Spleen (tissue), 7 donors: ENCODE measurements at regions not wholly inside any gene's neighbourhood (a gene's known extent, or its start where the extent isn't known, plus 50 kb on each side); places are given as distances from the start of the nearest gene placed in this dataset.

Experiments
- POLR2A ChIP-seq, 3 donors: fragments of 450-650 bp; IDR thresholded peaks; one replicate each; pipeline ENCODE4 v1.5.1; 2017; ENCODE audit warnings: antibody characterized with exemption in 3 of 3, mild to moderate bottlenecking in 1 of 3
- POLR2AphosphoS5 ChIP-seq, 3 donors: sonication (generic); formaldehyde crosslinking; IDR thresholded peaks; one replicate each; pipeline ENCODE4 v1.5.1; 2017; ENCODE audit warnings: antibody characterized with exemption in 3 of 3
- TF ChIP-seq, protein P1 (sequence below), 11 experiments: fragments of 200-600 bp in 7 of 11; fragments of 450-650 bp in 4 of 11; sonication (generic) in 4 of 11; IDR thresholded peaks in 8 of 11; conservative IDR thresholded peaks in 3 of 11; 1 replicate in 7 of 11; 2 replicates in 4 of 11; pipeline versions ENCODE4 v1.4.0 to v1.8.0; 2016 to 2021; ENCODE audit warnings: antibody characterized with exemption in 11 of 11, inconsistent platforms in 4 of 11, mild to moderate bottlenecking in 1 of 11
- donor health status: DM: no; HTN: no; CAD: no; lungs with moderate emphysema.
- donor health status: DM: no; HTN: no; CAD: no.
- donor health status: DM: no; HTN: no; CAD: no.

DNA sequence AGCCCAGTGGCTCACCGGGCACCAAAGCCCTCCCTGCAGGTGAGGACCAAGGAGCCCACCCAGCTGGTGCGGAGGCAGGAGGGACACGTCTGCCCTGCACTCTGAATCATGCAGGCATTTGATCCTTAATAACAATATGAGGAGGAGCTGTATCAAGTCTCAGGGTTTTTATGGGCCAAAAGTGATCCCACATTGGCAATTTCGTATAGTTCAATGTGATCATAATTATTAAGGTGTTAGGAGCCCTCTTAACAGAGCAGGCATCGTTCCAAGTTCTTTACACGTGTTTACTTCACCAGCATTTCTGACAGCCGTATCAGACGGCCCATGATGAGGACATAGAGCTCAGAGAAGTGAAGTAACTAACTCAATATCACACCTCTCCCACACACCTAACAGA is 91.9 kb upstream of the PRR5 start:
- TF ChIP-seq POLR2A (IDR thresholded peaks at IDR 0.05) (no peak), POLR2AphosphoS5 (IDR thresholded peaks at IDR 0.05) (no peak)
- TF ChIP-seq, protein P1, sequence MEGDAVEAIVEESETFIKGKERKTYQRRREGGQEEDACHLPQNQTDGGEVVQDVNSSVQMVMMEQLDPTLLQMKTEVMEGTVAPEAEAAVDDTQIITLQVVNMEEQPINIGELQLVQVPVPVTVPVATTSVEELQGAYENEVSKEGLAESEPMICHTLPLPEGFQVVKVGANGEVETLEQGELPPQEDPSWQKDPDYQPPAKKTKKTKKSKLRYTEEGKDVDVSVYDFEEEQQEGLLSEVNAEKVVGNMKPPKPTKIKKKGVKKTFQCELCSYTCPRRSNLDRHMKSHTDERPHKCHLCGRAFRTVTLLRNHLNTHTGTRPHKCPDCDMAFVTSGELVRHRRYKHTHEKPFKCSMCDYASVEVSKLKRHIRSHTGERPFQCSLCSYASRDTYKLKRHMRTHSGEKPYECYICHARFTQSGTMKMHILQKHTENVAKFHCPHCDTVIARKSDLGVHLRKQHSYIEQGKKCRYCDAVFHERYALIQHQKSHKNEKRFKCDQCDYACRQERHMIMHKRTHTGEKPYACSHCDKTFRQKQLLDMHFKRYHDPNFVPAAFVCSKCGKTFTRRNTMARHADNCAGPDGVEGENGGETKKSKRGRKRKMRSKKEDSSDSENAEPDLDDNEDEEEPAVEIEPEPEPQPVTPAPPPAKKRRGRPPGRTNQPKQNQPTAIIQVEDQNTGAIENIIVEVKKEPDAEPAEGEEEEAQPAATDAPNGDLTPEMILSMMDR (IDR thresholded peaks at IDR 0.05 in 8 of 11, conservative IDR thresholded peaks at IDR 0.05 in 3 of 11), result no peak
